ENCODE measurements at regions not wholly inside any gene's neighbourhood (a gene's known extent, or its start where the extent isn't known, plus 50 kb on each side); places are given as distances from the start of the nearest gene placed in this dataset.

DNA sequence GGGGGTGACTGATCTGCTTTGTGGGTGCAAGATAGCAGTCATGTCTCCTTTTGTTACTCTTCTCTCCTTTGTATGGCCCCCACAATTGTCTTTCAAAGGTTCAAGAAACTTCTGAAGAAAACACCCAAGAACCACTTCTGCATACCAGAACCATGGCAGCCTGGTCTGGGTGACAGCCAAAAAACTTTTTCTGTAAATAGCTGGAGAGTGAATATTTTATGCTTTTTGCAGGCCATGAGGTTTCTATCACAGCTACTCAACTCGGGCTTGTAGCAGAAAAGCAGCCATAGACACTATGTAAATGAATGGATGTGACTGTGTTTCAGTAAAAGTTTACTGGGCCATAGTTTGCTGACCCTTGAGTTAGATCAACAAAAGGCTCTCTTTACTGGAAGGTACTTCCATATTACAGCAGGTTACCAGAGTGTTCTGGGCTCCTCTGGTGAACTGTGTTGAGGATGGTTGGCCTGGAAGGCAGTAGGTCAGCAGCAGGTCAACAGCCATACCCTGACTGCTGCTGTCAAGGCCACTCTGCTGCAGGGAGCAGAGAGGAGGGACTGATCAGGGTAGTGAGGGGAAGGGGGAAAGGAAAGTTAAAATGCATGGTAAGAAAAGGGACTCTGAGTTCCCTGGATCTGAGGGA, 116.4 kb downstream of the GDAP2 start:
- no peak for TF ChIP-seq ZNF544 (tag by site-specific recombination; IDR thresholded peaks at IDR 0.05)
- TF ChIP-seq ZNF677 (tag by site-specific recombination; IDR thresholded peaks at IDR 0.05): no peak
- TF ChIP-seq ZNF121 (tag by site-specific recombination; IDR thresholded peaks at IDR 0.05): no peak
- TF ChIP-seq ZNF221 (tag by site-specific recombination; IDR thresholded peaks at IDR 0.05; ENCODE audit: borderline replicate concordance): no peak
- TF ChIP-seq ZNF791 (tag by site-specific recombination; IDR thresholded peaks at IDR 0.05): no peak
- no peak for TF ChIP-seq ZNF510 (tag by site-specific recombination; IDR thresholded peaks at IDR 0.05; ENCODE audit: insufficient replicate concordance)
- TF ChIP-seq ZNF707 (tag by site-specific recombination; IDR thresholded peaks at IDR 0.05): no peak
- no peak for TF ChIP-seq TRIM28 (IDR thresholded peaks at IDR 0.05; ENCODE audit: borderline replicate concordance, low read length)
- TF ChIP-seq ZNF274 (IDR thresholded peaks at IDR 0.05; ENCODE audit: low read length): no peak
- TF ChIP-seq ZNF274 (tag by site-specific recombination; IDR thresholded peaks at IDR 0.05; ENCODE audit: borderline replicate concordance): no peak
- TF ChIP-seq, protein P1, sequence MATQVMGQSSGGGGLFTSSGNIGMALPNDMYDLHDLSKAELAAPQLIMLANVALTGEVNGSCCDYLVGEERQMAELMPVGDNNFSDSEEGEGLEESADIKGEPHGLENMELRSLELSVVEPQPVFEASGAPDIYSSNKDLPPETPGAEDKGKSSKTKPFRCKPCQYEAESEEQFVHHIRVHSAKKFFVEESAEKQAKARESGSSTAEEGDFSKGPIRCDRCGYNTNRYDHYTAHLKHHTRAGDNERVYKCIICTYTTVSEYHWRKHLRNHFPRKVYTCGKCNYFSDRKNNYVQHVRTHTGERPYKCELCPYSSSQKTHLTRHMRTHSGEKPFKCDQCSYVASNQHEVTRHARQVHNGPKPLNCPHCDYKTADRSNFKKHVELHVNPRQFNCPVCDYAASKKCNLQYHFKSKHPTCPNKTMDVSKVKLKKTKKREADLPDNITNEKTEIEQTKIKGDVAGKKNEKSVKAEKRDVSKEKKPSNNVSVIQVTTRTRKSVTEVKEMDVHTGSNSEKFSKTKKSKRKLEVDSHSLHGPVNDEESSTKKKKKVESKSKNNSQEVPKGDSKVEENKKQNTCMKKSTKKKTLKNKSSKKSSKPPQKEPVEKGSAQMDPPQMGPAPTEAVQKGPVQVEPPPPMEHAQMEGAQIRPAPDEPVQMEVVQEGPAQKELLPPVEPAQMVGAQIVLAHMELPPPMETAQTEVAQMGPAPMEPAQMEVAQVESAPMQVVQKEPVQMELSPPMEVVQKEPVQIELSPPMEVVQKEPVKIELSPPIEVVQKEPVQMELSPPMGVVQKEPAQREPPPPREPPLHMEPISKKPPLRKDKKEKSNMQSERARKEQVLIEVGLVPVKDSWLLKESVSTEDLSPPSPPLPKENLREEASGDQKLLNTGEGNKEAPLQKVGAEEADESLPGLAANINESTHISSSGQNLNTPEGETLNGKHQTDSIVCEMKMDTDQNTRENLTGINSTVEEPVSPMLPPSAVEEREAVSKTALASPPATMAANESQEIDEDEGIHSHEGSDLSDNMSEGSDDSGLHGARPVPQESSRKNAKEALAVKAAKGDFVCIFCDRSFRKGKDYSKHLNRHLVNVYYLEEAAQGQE (tag by site-specific recombination; IDR thresholded peaks at IDR 0.05): no peak
- TF ChIP-seq ZNF146 (tag by site-specific recombination; IDR thresholded peaks at IDR 0.05): no peak
- TF ChIP-seq, protein P2, sequence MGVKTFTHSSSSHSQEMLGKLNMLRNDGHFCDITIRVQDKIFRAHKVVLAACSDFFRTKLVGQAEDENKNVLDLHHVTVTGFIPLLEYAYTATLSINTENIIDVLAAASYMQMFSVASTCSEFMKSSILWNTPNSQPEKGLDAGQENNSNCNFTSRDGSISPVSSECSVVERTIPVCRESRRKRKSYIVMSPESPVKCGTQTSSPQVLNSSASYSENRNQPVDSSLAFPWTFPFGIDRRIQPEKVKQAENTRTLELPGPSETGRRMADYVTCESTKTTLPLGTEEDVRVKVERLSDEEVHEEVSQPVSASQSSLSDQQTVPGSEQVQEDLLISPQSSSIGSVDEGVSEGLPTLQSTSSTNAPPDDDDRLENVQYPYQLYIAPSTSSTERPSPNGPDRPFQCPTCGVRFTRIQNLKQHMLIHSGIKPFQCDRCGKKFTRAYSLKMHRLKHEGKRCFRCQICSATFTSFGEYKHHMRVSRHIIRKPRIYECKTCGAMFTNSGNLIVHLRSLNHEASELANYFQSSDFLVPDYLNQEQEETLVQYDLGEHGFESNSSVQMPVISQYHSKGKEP (tag by site-specific recombination; IDR thresholded peaks at IDR 0.05): no peak
- TF ChIP-seq, protein P3, sequence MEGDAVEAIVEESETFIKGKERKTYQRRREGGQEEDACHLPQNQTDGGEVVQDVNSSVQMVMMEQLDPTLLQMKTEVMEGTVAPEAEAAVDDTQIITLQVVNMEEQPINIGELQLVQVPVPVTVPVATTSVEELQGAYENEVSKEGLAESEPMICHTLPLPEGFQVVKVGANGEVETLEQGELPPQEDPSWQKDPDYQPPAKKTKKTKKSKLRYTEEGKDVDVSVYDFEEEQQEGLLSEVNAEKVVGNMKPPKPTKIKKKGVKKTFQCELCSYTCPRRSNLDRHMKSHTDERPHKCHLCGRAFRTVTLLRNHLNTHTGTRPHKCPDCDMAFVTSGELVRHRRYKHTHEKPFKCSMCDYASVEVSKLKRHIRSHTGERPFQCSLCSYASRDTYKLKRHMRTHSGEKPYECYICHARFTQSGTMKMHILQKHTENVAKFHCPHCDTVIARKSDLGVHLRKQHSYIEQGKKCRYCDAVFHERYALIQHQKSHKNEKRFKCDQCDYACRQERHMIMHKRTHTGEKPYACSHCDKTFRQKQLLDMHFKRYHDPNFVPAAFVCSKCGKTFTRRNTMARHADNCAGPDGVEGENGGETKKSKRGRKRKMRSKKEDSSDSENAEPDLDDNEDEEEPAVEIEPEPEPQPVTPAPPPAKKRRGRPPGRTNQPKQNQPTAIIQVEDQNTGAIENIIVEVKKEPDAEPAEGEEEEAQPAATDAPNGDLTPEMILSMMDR (tag by site-specific recombination; IDR thresholded peaks at IDR 0.05): no peak

All from HEK293 (cell line).